ENCODE measurements at regions not wholly inside any gene's neighbourhood (a gene's known extent, or its start where the extent isn't known, plus 50 kb on each side); places are given as distances from the start of the nearest gene placed in this dataset.

GRCh38 chr1:87786229-87786628, 457.5 kb downstream of the LMO4 start:
- Histone ChIP-seq H3K4me1 (ENCODE audit: insufficient read depth, low read length, poor library complexity, severe bottlenecking) (no peaks in the 10 kb centered on the region), H3K36me3 (ENCODE audit: insufficient read depth, low read length, poor library complexity, severe bottlenecking) (no peaks in the 10 kb centered on the region), H3K27me3 (replicated peaks; ENCODE audit: insufficient read depth, low read depth, low read length, poor library complexity) (no peaks in the 10 kb centered on the region), H3K27ac (ENCODE audit: low read depth, low read length, poor library complexity, severe bottlenecking) (no peak overlapping the region), H3K9me3 (ENCODE audit: low read depth, low read length, poor library complexity, severe bottlenecking) (no peaks in the 10 kb centered on the region), H3K4me3 (ENCODE audit: low read depth, low read length, poor library complexity, severe bottlenecking) (no peak overlapping the region)
- no peak for DNase-seq (ENCODE audit: low spot score)
- no peak for TF ChIP-seq CTCF (conservative IDR thresholded peaks at IDR 0.05; ENCODE audit: low read depth, low read length)
- TF ChIP-seq EZH2 (IDR thresholded peaks at IDR 0.05; ENCODE audit: borderline replicate concordance, low read depth, low read length, poor library complexity, severe bottlenecking): no peak
- ChIA-PET POLR2A (ENCODE audit: low non-redundant PET) (no interaction called here), CTCF (no interaction called here)
- BruUV-seq (replicated peaks): no TSS peak
- intact Hi-C loops (cut with micrococcal nuclease; ENCODE audit: unreplicated experiment): loop anchor here (10.0 kb wide), 1 partner anchor 279 kb away; no protein-coding TSS in a partner anchor

GRCh38 chr1:87786861-87787545, 458.3 kb downstream of the LMO4 start:
- H3K36me3 ChIP-seq (ENCODE audit: insufficient read depth, low read length, poor library complexity, severe bottlenecking): no peaks in the 10 kb centered on the region
- no peak overlapping the region for H3K27ac ChIP-seq (ENCODE audit: low read depth, low read length, poor library complexity, severe bottlenecking)
- TF ChIP-seq EZH2 (IDR thresholded peaks at IDR 0.05; ENCODE audit: borderline replicate concordance, low read depth, low read length, poor library complexity, severe bottlenecking) (no peak), CTCF (conservative IDR thresholded peaks at IDR 0.05; ENCODE audit: low read depth, low read length) (no peak)
- ChIA-PET POLR2A (ENCODE audit: low non-redundant PET) (no interaction called here), CTCF (no interaction called here)
- H3K4me3 ChIP-seq (ENCODE audit: low read depth, low read length, poor library complexity, severe bottlenecking): no peak overlapping the region
- no peaks in the 10 kb centered on the region for H3K9me3 ChIP-seq (ENCODE audit: low read depth, low read length, poor library complexity, severe bottlenecking)
- H3K4me1 ChIP-seq (ENCODE audit: insufficient read depth, low read length, poor library complexity, severe bottlenecking): no peaks in the 10 kb centered on the region
- no TSS peak for BruUV-seq (replicated peaks)
- intact Hi-C loops (cut with micrococcal nuclease; ENCODE audit: unreplicated experiment): loop anchor here (10.0 kb wide), 1 partner anchor 278 kb away; no protein-coding TSS in a partner anchor
- no peaks in the 10 kb centered on the region for H3K27me3 ChIP-seq (replicated peaks; ENCODE audit: insufficient read depth, low read depth, low read length, poor library complexity)
- no peak for DNase-seq (ENCODE audit: low spot score)

GRCh38 chr1:87787551-87787950, 458.9 kb downstream of the LMO4 start:
- ChIA-PET POLR2A (ENCODE audit: low non-redundant PET) (interaction anchor here (0.5 kb wide), 1 partner anchor 8 kb away, joined by 7 read pairs; no protein-coding TSS in a partner anchor), CTCF (no interaction called here)
- intact Hi-C loops (cut with micrococcal nuclease; ENCODE audit: unreplicated experiment): loop anchor here (10.0 kb wide), 1 partner anchor 277 kb away; no protein-coding TSS in a partner anchor
- H3K9me3 ChIP-seq (ENCODE audit: low read depth, low read length, poor library complexity, severe bottlenecking): no peaks in the 10 kb centered on the region
- H3K27ac ChIP-seq (ENCODE audit: low read depth, low read length, poor library complexity, severe bottlenecking): no peak overlapping the region
- DNase-seq (ENCODE audit: low spot score): peak; percentile 33
- H3K36me3 ChIP-seq (ENCODE audit: insufficient read depth, low read length, poor library complexity, severe bottlenecking): no peaks in the 10 kb centered on the region
- no peaks in the 10 kb centered on the region for H3K4me1 ChIP-seq (ENCODE audit: insufficient read depth, low read length, poor library complexity, severe bottlenecking)
- H3K4me3 ChIP-seq (ENCODE audit: low read depth, low read length, poor library complexity, severe bottlenecking): no peak overlapping the region
- H3K27me3 ChIP-seq (replicated peaks; ENCODE audit: insufficient read depth, low read depth, low read length, poor library complexity): no peaks in the 10 kb centered on the region
- BruUV-seq (replicated peaks): no TSS peak
- TF ChIP-seq CTCF (conservative IDR thresholded peaks at IDR 0.05; ENCODE audit: low read depth, low read length) (peak; percentile 30; the same call in 1 of the 2 replicates), EZH2 (IDR thresholded peaks at IDR 0.05; ENCODE audit: borderline replicate concordance, low read depth, low read length, poor library complexity, severe bottlenecking) (no peak)

Measured in A673 (cell line).